HepG2 (cell line): ENCODE measurements at regions not wholly inside any gene's neighbourhood (a gene's known extent, or its start where the extent isn't known, plus 50 kb on each side); places are given as distances from the start of the nearest gene placed in this dataset.

ENCODE experiments used
- ATAC-seq: fragments of 200-7000 bp; cut with Tn5 transposase; 3 replicates; pipeline ENCODE4 v1.9.1; 2020; ENCODE audit warnings: mild to moderate bottlenecking, moderate library complexity
- BruUV-seq: library from RNA; stranded (reverse); fragments of 400-500 nt; replicated peaks from 2 replicates; lab custom pipeline; 2021; lab: Mats Ljungman, UMichigan
- CTCF ChIA-PET: fragments of 300-600 bp; formaldehyde crosslinking; extraction: SDS; loops from one replicate; lab custom pipeline; 2021; ENCODE audit warnings: low total read pairs, inconsistent platforms, low intra/inter-chr PET ratio; lab: Yijun Ruan, JAX
- POLR2A ChIA-PET: fragments of 350-600 bp; sonication (Branson Sonifier 250); formaldehyde crosslinking; loops from one replicate; lab custom pipeline; 2020; ENCODE audit warnings: antibody characterized with exemption, inconsistent platforms; lab: Yijun Ruan, JAX
- DNase-seq: peaks from one replicate; pipeline ENCODE4 v3.0.0-alpha.2; 2015; ENCODE audit warnings: low spot score
- FAIRE-seq: peaks from 3 replicates; lab custom pipeline; 2011; peaks lifted over from hg19 to GRCh38; lab: Jason Lieb, UNC
- H2AFZ ChIP-seq: one replicate; pipeline ENCODE4 v1.6.1; 2011; ENCODE audit warnings: low read length, inconsistent platforms
- H3K27ac ChIP-seq: fragments of 300-600 bp; 3 replicates; pipeline ENCODE4 v1.8.0; 2011; ENCODE audit warnings: mixed run types, mild to moderate bottlenecking, mixed read lengths, low read length, inconsistent platforms; ENCODE audit not compliant: insufficient read depth; ENCODE audit errors: extremely low read length
- H3K27me3 ChIP-seq, 2 experiments: fragments of 200-600 bp in 1 of 2; 2 replicates in 1 of 2; 3 replicates in 1 of 2; pipeline versions ENCODE4 v1.6.0 to v1.8.0; 2011; ENCODE audit warnings: low read length in 2 of 2, mild to moderate bottlenecking in 2 of 2, moderate library complexity in 2 of 2, inconsistent platforms in 1 of 2; ENCODE audit not compliant: insufficient read depth in 2 of 2, control insufficient read depth in 1 of 2
- H3K36me3 ChIP-seq, 2 experiments: fragments of 200-600 bp in 1 of 2; replicated peaks in 1 of 2; 2 replicates in 1 of 2; 3 replicates in 1 of 2; pipeline versions ENCODE4 v1.5.1 to v1.8.0; 2011; ENCODE audit warnings: low read length in 2 of 2, inconsistent platforms in 1 of 2; ENCODE audit not compliant: insufficient read depth in 2 of 2, control insufficient read depth in 1 of 2
- H3K4me1 ChIP-seq: 2 replicates; pipeline ENCODE4 v1.5.1; 2012; ENCODE audit warnings: low read length, inconsistent platforms; ENCODE audit not compliant: insufficient read depth
- H3K4me2 ChIP-seq: 2 replicates; pipeline ENCODE4 v1.6.0; 2011; ENCODE audit warnings: low read depth, low read length, inconsistent platforms
- H3K4me3 ChIP-seq, 3 experiments: fragments of 200-600 bp in 1 of 3; sonication (generic), shearing (Covaris generic) in 1 of 3; replicated peaks in 1 of 3; 2 replicates each; pipeline ENCODE4 v1.5.1; 2011 to 2016; ENCODE audit warnings: low read length in 3 of 3, inconsistent platforms in 2 of 3, low read depth in 2 of 3, mild to moderate bottlenecking in 2 of 3, control low read depth in 1 of 3, mixed read lengths in 1 of 3; ENCODE audit not compliant: insufficient read depth in 1 of 3
- H3K79me2 ChIP-seq: one replicate; pipeline ENCODE4 v1.6.1; 2011; ENCODE audit warnings: low read length, inconsistent platforms; ENCODE audit not compliant: insufficient read depth
- H3K9ac ChIP-seq: 2 replicates; pipeline ENCODE4 v1.6.0; 2011; ENCODE audit warnings: mild to moderate bottlenecking, low read depth, low read length, inconsistent platforms; ENCODE audit not compliant: insufficient read depth
- H3K9me3 ChIP-seq: 2 replicates; pipeline ENCODE4 v1.5.1; 2012; ENCODE audit warnings: mild to moderate bottlenecking, low read length
- H4K20me1 ChIP-seq: 2 replicates; pipeline ENCODE4 v1.6.0; 2011; ENCODE audit warnings: inconsistent platforms, mild to moderate bottlenecking, low read length, moderate library complexity; ENCODE audit not compliant: insufficient read depth
- HINFP ChIP-seq: sonication (generic); formaldehyde crosslinking; IDR thresholded peaks from 2 replicates; pipeline ENCODE4 v1.4.0; 2020; ENCODE audit warnings: low read depth, mild to moderate bottlenecking, missing genetic modification reagents
- HMGXB3 ChIP-seq: sonication (generic); formaldehyde crosslinking; IDR thresholded peaks from 2 replicates; pipeline ENCODE4 v1.4.0; 2020; ENCODE audit warnings: missing genetic modification reagents, borderline replicate concordance
- HMGXB4 ChIP-seq, 2 experiments: sonication (generic) in 1 of 2; formaldehyde crosslinking in 1 of 2; IDR thresholded peaks; 2 replicates each; pipeline versions ENCODE4 v1.4.0 to v1.6.1; 2018 to 2020; ENCODE audit warnings: missing genetic modification reagents in 2 of 2, borderline replicate concordance in 1 of 2, low read depth in 1 of 2, mild to moderate bottlenecking in 1 of 2, missing biosample characterization in 1 of 2
- SIX4 ChIP-seq: sonication (generic); formaldehyde crosslinking; IDR thresholded peaks from 2 replicates; pipeline ENCODE4 v1.4.0; 2020; ENCODE audit warnings: missing genetic modification reagents
- ZBTB21 ChIP-seq: sonication (generic); formaldehyde crosslinking; IDR thresholded peaks from 2 replicates; pipeline ENCODE4 v1.4.0; 2020; ENCODE audit warnings: missing genetic modification reagents
- ZNF276 ChIP-seq: sonication (generic); formaldehyde crosslinking; IDR thresholded peaks from 2 replicates; pipeline ENCODE4 v1.4.0; 2020; ENCODE audit warnings: mild to moderate bottlenecking, low read depth, missing genetic modification reagents
- ZNF605 ChIP-seq: sonication (generic); formaldehyde crosslinking; IDR thresholded peaks from 2 replicates; pipeline ENCODE4 v1.8.0; 2022; ENCODE audit warnings: mild to moderate bottlenecking, missing genetic modification reagents
- WGBS: methylation state at CpG from one replicate; pipeline ENCODE4 v1.1.6; 2017; ENCODE audit warnings: low lambda C conversion rate; 5-methylcytosine and 5-hydroxymethylcytosine counted together
- in situ Hi-C: cut with HindIII; loops from 2 replicates; pipeline ENCODE4 v1.10.0; 2017; ENCODE audit warnings: low pct_unique_long_range_greater_than_20kb; ENCODE audit not compliant: extremely low pct_ligation_motif_present
- intact Hi-C: fragments of 100-400 bp; cut with micrococcal nuclease; formaldehyde crosslinking; loops from one replicate; pipeline ENCODE4 v1.10.0; 2022; ENCODE audit not compliant: unreplicated experiment

GRCh38 chr1:60942896-60943638, 139.3 kb upstream of the NFIA start:
- peaks cover 16% of the 10 kb centered on the region for H3K4me1 ChIP-seq
- in situ Hi-C loops = no loop called here
- ATAC-seq = no peak
- WGBS = 46% methylated on average over 8 of the region's 8 CpGs
- TF ChIP-seq HMGXB4 (CRISPR knock-in tag; IDR thresholded peaks at IDR 0.05; ENCODE audit: borderline replicate concordance in 1 of 2, low read depth in 1 of 2) = no peak
- TF ChIP-seq SIX4 = no peak
- TF ChIP-seq HINFP (CRISPR knock-in tag) = no peak
- TF ChIP-seq ZNF605 (CRISPR knock-in tag) = no peak
- TF ChIP-seq HMGXB3 (CRISPR knock-in tag) = no peak
- TF ChIP-seq ZBTB21 (CRISPR knock-in tag) = no peak
- no peak for TF ChIP-seq ZNF276 (CRISPR knock-in tag)
- TF ChIP-seq, all 625 proteins: peak for 0
- no peak overlapping the region for H3K4me2 ChIP-seq
- no peak overlapping the region for H2AFZ ChIP-seq
- no peak overlapping the region for H3K9ac ChIP-seq
- no peak overlapping the region for H3K27ac ChIP-seq
- H3K27me3 ChIP-seq = peaks cover 0 to 12% of the 10 kb centered on the region in 2 experiments; a peak in 2 of 5 replicates
- no peaks in the 10 kb centered on the region for H4K20me1 ChIP-seq
- no peak overlapping the region for H3K4me3 ChIP-seq
- FAIRE-seq (no peak), DNase-seq (no peak)
- intact Hi-C loops = no loop called here
- no peaks in the 10 kb centered on the region for H3K36me3 ChIP-seq
- no TSS peak for BruUV-seq
- ChIA-PET POLR2A (no interaction called here), CTCF (no interaction called here)
- no peaks in the 10 kb centered on the region for H3K9me3 ChIP-seq
- H3K79me2 ChIP-seq = no peaks in the 10 kb centered on the region
